GM18508 (cell line): ENCODE measurements at regions not wholly inside any gene's neighbourhood (a gene's known extent, or its start where the extent isn't known, plus 50 kb on each side); places are given as distances from the start of the nearest gene placed in this dataset.

Source experiments
- ATAC-seq: cut with Tn5 transposase; IDR thresholded peaks from one replicate; pipeline ENCODE4 v1.9.1; 2021; ENCODE audit warnings: moderate number of reproducible peaks; ENCODE audit not compliant: insufficient read depth, unreplicated experiment

DNA sequence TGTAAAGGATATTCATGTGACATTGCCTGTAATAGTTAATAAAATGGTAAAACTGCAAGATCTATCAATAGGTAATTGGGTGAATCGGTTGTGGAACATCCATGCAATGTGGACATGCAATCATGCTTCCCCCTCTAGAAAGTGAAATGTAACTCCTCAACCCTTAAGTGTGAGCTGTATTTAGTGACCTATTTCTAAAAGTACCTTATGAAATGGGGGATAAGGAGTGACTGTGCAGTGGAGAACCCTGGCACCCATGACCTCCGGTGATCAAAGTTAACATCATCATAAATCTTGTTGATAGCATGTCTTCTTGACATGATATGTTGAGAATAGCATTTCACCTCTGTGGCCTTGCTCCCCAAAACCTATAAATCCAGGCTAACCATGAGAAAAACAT is 53.6 kb upstream of the PPARGC1A start:
- ATAC-seq: no peak

DNA sequence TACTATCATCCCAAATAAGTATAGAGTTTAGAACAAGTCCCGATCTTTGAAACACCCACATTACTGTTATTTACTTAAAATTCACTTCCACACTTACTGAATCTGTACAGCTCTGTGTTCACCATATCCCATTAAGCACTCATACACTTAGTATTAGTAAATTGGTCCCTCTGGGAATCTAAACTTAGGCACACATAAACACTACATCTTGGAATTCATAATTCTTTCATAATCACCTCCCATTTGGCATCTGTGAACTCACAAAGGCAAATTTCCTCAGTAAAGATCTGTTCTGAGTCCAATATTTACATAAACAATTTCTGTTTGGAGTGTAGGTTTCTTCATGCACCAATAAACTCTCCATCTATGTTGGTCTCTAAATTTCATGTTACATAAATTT is 52.6 kb upstream of the PPARGC1A start:
- ATAC-seq: no peak
